ENCODE measurements at regions not wholly inside any gene's neighbourhood (a gene's known extent, or its start where the extent isn't known, plus 50 kb on each side); places are given as distances from the start of the nearest gene placed in this dataset.

DNA sequence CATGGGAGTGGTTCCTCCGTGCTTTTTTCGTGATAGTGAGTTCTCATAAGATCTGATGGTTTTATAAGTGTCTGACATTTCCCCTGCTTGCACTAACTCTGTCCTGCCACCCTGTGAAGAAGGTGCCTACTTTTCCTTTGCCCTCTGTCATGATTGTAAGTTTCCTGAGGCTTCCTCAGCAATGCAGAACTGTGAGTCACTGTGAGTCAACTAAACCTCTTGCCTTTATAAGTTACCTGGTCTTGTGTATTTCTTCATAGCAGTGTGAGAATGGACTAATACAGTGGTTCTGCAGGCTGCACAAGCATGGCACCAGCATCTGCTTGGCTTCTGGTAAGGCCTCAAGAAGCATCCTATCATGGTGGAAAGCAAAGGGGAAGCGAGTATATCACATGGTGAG is 1144.6 kb downstream of the SORCS3 start:
- no peaks in the 10 kb centered on the region for H3K36me3 ChIP-seq (replicated peaks; ENCODE audit: insufficient read depth, low read depth)
- H3K9me2 ChIP-seq (replicated peaks; ENCODE audit: insufficient read depth), result no peaks in the 10 kb centered on the region
- WGBS (ENCODE audit: low lambda C conversion rate, missing lambda C conversion rate), result 63% methylated on average over 3 of the region's 3 CpGs
- H3K4me1 ChIP-seq (ENCODE audit: insufficient read depth), result no peaks in the 10 kb centered on the region
- no peak overlapping the region for H3K4me2 ChIP-seq
- H3K27ac ChIP-seq, result no peak overlapping the region
- H3K79me2 ChIP-seq, result no peaks in the 10 kb centered on the region
- no peak for DNase-seq (ENCODE audit: low spot score)
- H3K9me3 ChIP-seq (ENCODE audit: low read depth), result no peaks in the 10 kb centered on the region
- TF ChIP-seq EZH2 (IDR thresholded peaks at IDR 0.05; ENCODE audit: borderline replicate concordance), result no peak
- TF ChIP-seq, protein P1, sequence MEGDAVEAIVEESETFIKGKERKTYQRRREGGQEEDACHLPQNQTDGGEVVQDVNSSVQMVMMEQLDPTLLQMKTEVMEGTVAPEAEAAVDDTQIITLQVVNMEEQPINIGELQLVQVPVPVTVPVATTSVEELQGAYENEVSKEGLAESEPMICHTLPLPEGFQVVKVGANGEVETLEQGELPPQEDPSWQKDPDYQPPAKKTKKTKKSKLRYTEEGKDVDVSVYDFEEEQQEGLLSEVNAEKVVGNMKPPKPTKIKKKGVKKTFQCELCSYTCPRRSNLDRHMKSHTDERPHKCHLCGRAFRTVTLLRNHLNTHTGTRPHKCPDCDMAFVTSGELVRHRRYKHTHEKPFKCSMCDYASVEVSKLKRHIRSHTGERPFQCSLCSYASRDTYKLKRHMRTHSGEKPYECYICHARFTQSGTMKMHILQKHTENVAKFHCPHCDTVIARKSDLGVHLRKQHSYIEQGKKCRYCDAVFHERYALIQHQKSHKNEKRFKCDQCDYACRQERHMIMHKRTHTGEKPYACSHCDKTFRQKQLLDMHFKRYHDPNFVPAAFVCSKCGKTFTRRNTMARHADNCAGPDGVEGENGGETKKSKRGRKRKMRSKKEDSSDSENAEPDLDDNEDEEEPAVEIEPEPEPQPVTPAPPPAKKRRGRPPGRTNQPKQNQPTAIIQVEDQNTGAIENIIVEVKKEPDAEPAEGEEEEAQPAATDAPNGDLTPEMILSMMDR (IDR thresholded peaks at IDR 0.05; ENCODE audit: poor library complexity), result no peak
- TF ChIP-seq EZH2phosphoT487 (IDR thresholded peaks at IDR 0.05; ENCODE audit: low read depth, severe bottlenecking, unreplicated experiment), result no peak
- no peaks in the 10 kb centered on the region for H4K20me1 ChIP-seq (ENCODE audit: insufficient read depth, poor library complexity, severe bottlenecking)
- no peak overlapping the region for H2AFZ ChIP-seq
- no peak overlapping the region for H3K4me3 ChIP-seq
- no peaks in the 10 kb centered on the region for H3K27me3 ChIP-seq

- TF ChIP-seq, protein P1 (IDR thresholded peaks at IDR 0.05; ENCODE audit: poor library complexity), result no peak
- no peaks in the 10 kb centered on the region for H3K9me3 ChIP-seq (ENCODE audit: low read depth)
- no peaks in the 10 kb centered on the region for H3K79me2 ChIP-seq
- no peak overlapping the region for H3K4me2 ChIP-seq
- no peaks in the 10 kb centered on the region for H3K4me1 ChIP-seq (ENCODE audit: insufficient read depth)
- H2AFZ ChIP-seq, result no peak overlapping the region
- H3K4me3 ChIP-seq, result no peak overlapping the region
- no peak overlapping the region for H3K27ac ChIP-seq
- WGBS (ENCODE audit: low lambda C conversion rate, missing lambda C conversion rate), result 87% methylated on average over 7 of the region's 7 CpGs
- no peak for DNase-seq (ENCODE audit: low spot score)
- H3K9me2 ChIP-seq (replicated peaks; ENCODE audit: insufficient read depth), result no peaks in the 10 kb centered on the region
- H3K36me3 ChIP-seq (replicated peaks; ENCODE audit: insufficient read depth, low read depth), result no peaks in the 10 kb centered on the region
- no peaks in the 10 kb centered on the region for H4K20me1 ChIP-seq (ENCODE audit: insufficient read depth, poor library complexity, severe bottlenecking)
- no peaks in the 10 kb centered on the region for H3K27me3 ChIP-seq
Observed at GRCh38 chr10:105783936-105784483, 1142.9 kb downstream of the SORCS3 start.

DNA sequence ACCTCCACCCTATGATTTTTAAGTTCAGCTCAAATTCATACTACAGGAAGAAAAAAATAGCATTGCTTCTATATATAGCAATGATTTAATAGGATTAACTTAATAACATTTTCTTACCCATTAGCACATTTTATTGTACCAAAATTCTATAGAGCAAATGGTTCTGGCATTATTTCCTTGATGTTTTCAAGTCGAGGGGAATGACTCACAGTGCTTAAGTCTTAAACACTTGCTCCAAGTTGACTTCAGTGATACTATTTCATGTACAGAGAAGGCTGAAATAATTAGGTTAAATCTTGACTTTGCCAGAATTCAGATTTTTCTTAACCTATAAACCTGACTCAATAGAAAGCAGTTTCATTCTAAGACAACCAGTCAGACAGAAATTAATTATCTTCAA is 1133.8 kb downstream of the SORCS3 start:
- Histone ChIP-seq H3K27me3 (no peaks in the 10 kb centered on the region), H3K4me1 (ENCODE audit: insufficient read depth) (peaks cover 15% of the 10 kb centered on the region), H3K4me2 (no peak overlapping the region), H2AFZ (no peak overlapping the region), H3K9me2 (replicated peaks; ENCODE audit: insufficient read depth) (no peaks in the 10 kb centered on the region), H3K9me3 (ENCODE audit: low read depth) (no peaks in the 10 kb centered on the region), H3K36me3 (replicated peaks; ENCODE audit: insufficient read depth, low read depth) (no peaks in the 10 kb centered on the region), H3K4me3 (no peak overlapping the region), H3K79me2 (no peaks in the 10 kb centered on the region), H4K20me1 (ENCODE audit: insufficient read depth, poor library complexity, severe bottlenecking) (no peaks in the 10 kb centered on the region), H3K27ac (no peak overlapping the region)
- WGBS (ENCODE audit: low lambda C conversion rate, missing lambda C conversion rate), result 39% methylated on average over 1 of the region's 1 CpG
- DNase-seq (ENCODE audit: low spot score), result no peak
- no peak for TF ChIP-seq EZH2 (IDR thresholded peaks at IDR 0.05; ENCODE audit: borderline replicate concordance)
- TF ChIP-seq, protein P1 (IDR thresholded peaks at IDR 0.05; ENCODE audit: poor library complexity), result no peak
- TF ChIP-seq EZH2phosphoT487 (IDR thresholded peaks at IDR 0.05; ENCODE audit: low read depth, severe bottlenecking, unreplicated experiment), result no peak

DNA sequence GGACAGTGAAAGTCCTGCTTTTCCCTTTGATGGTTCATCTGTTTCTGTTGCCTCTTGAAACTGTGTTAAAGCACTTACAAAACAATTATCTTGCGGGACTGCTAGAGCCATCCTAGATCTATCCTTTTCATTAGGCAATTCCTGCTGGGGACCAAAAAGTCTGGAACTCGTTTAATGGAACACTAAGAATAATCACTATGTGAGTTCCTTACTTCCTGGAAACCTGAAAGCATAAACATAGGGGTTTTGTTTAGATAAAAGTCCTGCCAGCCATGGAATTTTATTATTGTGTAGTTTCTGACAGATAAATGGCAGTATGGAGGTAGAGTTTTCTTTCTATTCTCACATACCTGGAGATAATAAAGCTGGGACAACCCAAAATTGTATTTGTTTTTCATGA is 1133.3 kb downstream of the SORCS3 start:
- DNase-seq (ENCODE audit: low spot score), result no peak
- TF ChIP-seq EZH2 (IDR thresholded peaks at IDR 0.05; ENCODE audit: borderline replicate concordance) (no peak), EZH2phosphoT487 (IDR thresholded peaks at IDR 0.05; ENCODE audit: low read depth, severe bottlenecking, unreplicated experiment) (no peak)
- TF ChIP-seq, protein P1 (IDR thresholded peaks at IDR 0.05; ENCODE audit: poor library complexity), result no peak
- no peak overlapping the region for H3K27ac ChIP-seq
- peaks cover 15% of the 10 kb centered on the region for H3K4me1 ChIP-seq (ENCODE audit: insufficient read depth)
- 41% methylated on average over 2 of the region's 2 CpGs for WGBS (ENCODE audit: low lambda C conversion rate, missing lambda C conversion rate)
- H3K4me2 ChIP-seq, result no peak overlapping the region
- H3K4me3 ChIP-seq, result no peak overlapping the region
- no peaks in the 10 kb centered on the region for H3K79me2 ChIP-seq
- H3K27me3 ChIP-seq, result no peaks in the 10 kb centered on the region
- no peak overlapping the region for H2AFZ ChIP-seq
- H3K9me3 ChIP-seq (ENCODE audit: low read depth), result no peaks in the 10 kb centered on the region
- H3K9me2 ChIP-seq (replicated peaks; ENCODE audit: insufficient read depth), result no peaks in the 10 kb centered on the region
- H4K20me1 ChIP-seq (ENCODE audit: insufficient read depth, poor library complexity, severe bottlenecking), result no peaks in the 10 kb centered on the region
- H3K36me3 ChIP-seq (replicated peaks; ENCODE audit: insufficient read depth, low read depth), result no peaks in the 10 kb centered on the region
